Fibroblast of lung (primary cell): ENCODE measurements at regions not wholly inside any gene's neighbourhood (a gene's known extent, or its start where the extent isn't known, plus 50 kb on each side); places are given as distances from the start of the nearest gene placed in this dataset.

ENCODE experiments used
- CTCF ChIP-seq, 2 donors: IDR thresholded peaks in 1 of 2; conservative IDR thresholded peaks in 1 of 2; 1 replicate in 1 of 2; 2 replicates in 1 of 2; pipeline ENCODE4 v1.5.1; 2011 to 2012; ENCODE audit warnings: low read length in 2 of 2, control low read depth in 1 of 2, inconsistent platforms in 1 of 2, low read depth in 1 of 2, mild to moderate bottlenecking in 1 of 2
- EZH2 ChIP-seq: IDR thresholded peaks from 2 replicates; pipeline ENCODE4 v1.5.1; 2012; ENCODE audit warnings: low read length, control low read depth, mild to moderate bottlenecking; ENCODE audit errors: missing control alignments

- TF ChIP-seq CTCF (conservative IDR thresholded peaks at IDR 0.05 in 1 of 2, IDR thresholded peaks at IDR 0.05 in 1 of 2; ENCODE audit: low read depth in 1 of 2, low read length in 2 of 2) (no peak), EZH2 (no peak)
Observed at GRCh38 chr2:221364672-221365071, 207.4 kb downstream of the EPHA4 start.
